Liver (tissue), 3 donors: ENCODE measurements at regions not wholly inside any gene's neighbourhood (a gene's known extent, or its start where the extent isn't known, plus 50 kb on each side); places are given as distances from the start of the nearest gene placed in this dataset.

ENCODE experiments used
- GABPA ChIP-seq, 2 donors: IDR thresholded peaks in 1 of 2; conservative IDR thresholded peaks in 1 of 2; 2 replicates each; pipeline ENCODE4 v1.6.1; 2016; ENCODE audit warnings: antibody characterized with exemption in 2 of 2, mild to moderate bottlenecking in 1 of 2, moderate library complexity in 1 of 2
- TF ChIP-seq, protein P1 (sequence below): fragments of 150-350 bp; IDR thresholded peaks from 2 replicates; pipeline ENCODE4 v1.5.1; 2017; ENCODE audit warnings: improper control_type of control experiment, low read depth, low read length; ENCODE audit not compliant: missing input control
- donor health status: healthy.
- donor health status: healthy.

GRCh38 chr7:17660116-17660515, 280.2 kb downstream of the SNX13 start:
- TF ChIP-seq, protein P1, sequence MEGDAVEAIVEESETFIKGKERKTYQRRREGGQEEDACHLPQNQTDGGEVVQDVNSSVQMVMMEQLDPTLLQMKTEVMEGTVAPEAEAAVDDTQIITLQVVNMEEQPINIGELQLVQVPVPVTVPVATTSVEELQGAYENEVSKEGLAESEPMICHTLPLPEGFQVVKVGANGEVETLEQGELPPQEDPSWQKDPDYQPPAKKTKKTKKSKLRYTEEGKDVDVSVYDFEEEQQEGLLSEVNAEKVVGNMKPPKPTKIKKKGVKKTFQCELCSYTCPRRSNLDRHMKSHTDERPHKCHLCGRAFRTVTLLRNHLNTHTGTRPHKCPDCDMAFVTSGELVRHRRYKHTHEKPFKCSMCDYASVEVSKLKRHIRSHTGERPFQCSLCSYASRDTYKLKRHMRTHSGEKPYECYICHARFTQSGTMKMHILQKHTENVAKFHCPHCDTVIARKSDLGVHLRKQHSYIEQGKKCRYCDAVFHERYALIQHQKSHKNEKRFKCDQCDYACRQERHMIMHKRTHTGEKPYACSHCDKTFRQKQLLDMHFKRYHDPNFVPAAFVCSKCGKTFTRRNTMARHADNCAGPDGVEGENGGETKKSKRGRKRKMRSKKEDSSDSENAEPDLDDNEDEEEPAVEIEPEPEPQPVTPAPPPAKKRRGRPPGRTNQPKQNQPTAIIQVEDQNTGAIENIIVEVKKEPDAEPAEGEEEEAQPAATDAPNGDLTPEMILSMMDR, result no peak
- TF ChIP-seq GABPA (IDR thresholded peaks at IDR 0.05 in 1 of 2, conservative IDR thresholded peaks at IDR 0.05 in 1 of 2), result no peak
